ENCODE measurements at regions not wholly inside any gene's neighbourhood (a gene's known extent, or its start where the extent isn't known, plus 50 kb on each side); places are given as distances from the start of the nearest gene placed in this dataset.

DNA sequence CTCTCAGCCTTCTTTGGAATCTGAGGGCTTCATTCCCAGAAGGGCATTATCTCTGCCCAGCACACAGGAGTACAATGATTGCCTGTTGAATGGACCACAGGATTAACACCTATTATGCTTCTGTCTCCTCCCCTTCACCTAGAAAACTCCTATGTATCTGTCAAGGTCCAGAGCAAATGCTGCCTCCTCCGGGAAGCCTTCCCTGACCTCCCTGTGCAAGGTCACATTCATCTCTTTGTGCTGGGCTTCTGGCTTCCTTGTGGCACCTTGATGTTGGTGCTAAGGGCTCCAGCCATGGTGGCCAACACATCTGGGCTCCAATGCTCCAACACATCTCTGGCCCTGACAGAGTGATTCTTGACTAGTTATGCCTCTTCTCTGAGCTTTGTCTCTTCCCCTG is 49.9 kb upstream of the ATP2B2 start:
- no peak for DNase-seq

DNA sequence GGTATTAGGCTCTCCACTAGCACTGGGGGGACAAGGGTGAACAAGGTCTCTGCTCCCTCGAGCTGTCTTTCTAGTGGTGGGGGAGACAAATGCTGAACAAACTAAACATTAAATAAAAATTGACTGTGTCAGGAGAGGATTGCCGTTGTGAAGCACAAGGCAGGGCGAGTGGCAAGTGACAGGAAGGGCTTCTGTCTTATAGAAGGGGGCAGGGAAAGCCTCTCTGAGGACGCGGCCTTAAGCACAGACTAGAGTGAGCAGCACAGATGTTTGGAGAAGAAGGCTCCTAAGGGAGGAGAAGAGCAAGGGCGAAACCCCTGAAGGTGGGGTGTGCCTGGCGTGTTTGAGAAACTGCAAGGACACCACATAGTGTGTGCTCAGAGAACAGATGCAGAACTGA is 50.9 kb upstream of the ATP2B2 start:
- DNase-seq = peak; percentile 74

DNA sequence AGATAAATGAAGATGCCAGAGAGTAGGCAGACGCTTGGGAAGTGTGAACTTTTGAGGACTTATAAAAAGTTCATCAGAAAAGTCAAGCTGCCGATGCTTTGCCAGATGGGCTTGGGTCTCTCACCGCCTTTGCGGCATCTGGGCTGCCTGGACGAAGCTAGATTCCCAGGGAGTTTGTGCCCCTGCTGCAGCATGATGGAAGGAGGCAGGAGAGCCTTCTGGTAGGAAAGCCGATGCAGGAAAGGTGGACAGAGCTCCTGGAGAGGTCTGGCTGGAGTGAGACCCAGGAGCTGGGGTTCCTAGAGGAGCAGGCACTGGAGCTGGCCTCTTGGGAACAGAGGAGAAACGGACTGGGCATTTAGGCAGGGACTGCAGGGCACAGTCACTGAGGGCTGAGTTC is 51.9 kb upstream of the ATP2B2 start:
- peak; percentile 23 for DNase-seq

DNA sequence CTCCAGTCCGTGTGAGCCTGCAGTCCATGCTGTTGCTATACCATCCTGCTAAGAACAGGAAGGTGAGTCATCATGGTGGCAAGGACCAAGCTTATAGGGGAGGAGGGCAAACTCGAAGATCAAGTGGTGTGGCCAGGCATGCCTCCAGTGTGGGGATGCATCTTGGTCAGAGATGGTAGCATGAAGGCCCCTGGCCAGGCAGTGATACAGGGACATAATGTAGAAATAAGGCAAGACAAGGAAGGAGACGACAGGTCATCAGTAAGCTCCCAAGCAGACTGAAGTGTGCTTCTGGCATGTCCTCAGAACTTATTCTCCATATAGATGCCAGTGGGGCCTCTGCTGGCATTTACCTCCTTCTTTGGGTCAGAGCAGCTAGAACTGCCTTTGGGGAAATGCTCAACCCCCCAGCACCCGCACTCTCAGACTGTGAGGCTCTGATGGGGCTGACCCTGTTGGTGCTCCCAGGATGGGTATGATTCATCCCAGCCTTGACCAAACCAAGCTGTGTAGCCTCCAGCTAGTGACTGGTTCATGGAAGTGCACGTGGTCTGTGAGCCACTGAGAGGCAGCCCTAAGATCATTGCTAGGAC is 52.5 kb upstream of the ATP2B2 start:
- no peak for DNase-seq

DNA sequence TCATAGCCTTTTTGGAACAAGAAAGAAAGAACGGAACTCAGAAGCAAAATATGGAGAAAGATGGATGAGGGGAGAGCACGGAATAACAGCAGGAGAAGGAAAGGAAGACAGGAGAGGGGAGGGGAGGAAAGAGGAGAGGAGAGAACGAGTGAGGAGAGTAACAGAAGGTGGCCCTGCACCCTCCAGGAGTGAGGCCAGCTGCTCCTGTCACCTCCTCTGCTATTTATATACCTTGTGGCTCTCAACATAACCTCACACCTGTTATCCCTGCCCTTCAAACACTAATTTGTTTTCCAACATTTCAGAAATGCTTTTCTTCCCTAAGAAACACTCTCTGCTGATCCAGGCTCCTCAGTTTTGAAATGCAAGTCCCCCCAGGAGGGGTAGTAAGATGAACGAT is 53.4 kb upstream of the ATP2B2 start:
- peak; percentile 86 for DNase-seq

DNA sequence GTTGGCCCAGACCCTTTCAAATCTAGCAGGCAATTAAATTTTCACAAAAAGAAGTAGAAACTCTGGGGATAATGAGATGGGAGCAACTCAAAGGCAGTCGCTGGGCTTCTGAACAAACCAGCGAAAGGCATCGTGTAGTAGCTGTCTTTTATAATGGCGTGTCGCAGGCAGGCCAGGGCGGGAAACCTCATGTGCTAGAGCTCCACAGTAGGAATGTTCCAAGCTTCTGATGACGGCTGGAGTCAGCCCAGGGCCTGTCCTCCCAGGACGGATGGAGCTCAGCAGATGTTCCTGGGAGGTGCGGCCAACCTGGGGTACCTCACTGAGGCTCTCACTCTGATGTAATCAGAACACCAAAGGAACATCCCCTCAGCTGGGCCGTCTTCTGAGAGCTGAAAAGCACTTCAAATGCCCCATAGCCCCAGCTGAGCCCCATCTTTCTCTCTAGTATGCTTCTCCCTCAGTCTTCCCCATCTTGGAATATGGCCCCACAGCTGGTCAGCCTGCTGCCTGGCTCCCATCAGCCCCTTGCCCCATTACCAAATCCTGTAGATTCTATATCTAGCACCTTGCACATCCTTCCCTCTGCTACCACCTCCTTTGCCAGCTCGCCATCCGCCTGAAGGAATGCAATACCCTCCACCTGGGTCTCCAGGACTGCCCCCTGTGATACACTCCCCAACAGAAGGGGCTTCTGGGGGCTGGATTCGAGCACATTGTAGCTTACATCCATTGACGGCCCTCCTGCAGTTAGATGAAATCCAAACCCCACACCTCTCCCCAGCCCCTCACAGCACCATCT is 54.9 kb upstream of the ATP2B2 start:
- DNase-seq = no peak

DNA sequence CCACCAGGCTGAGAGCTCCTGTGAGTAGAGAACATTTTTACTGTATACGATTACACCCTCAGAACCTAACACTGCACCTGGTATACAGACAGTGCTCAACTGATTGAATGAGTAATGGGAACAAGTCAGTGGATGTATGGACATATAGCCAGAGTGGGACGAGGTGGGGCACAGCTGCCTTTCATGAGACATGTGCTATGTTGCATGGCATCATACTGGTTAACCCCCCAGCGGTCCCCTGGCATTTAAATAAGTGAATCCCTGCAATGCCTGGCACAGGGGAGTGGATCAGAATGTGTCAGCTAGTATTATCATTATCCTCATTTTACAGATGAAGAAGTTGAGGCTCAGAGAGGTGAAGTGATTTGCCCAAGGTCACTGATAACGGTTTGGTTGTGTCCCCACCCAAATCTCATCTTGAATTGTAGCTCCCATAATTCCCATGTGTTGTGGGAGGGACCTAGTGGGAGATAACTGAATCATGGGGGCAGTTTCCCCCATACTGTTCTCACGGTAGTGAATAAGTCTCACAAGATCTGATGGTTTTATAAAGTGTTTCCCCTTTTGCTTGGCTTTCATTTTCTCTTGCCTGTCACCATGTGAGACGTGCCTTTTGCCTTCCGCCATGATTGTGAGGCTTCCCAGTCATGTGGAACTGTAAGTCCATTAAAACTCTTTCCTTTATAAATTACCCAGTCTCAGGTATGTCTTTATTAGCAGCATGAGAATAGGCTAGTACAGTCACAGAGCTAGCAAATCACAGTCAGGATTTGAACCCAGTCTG is 56.0 kb upstream of the ATP2B2 start:
- no peak for DNase-seq

DNA sequence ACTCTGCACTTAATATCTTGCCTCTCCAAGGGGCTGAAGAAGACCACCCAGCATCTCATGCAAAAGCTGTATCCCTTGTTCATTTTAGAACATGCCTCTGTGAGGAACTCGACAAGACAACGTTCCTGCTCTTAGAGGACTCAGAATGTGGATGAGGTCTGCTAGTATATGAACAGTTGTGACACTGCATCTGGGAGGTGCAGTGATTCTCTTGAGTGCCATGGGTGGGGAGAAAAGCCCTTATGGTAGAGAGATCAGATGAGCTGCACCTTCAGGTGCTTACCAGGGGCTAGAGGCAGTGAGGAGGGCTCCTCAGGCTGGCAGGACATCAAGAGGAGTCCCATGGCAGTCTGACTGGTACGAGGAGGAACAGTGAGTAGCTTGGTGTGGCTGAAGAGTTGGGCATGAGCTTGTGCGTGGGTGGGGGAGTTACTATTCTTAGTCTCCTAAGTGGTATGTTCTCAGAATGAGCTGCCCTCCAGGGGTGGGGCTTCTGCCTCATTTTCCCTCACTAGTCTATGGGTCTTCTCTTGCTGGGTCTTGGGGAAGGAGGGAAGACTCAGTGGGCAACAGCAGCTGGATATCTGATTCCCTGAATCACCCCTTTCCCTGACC is 56.7 kb upstream of the ATP2B2 start:
- DNase-seq = no peak

DNA sequence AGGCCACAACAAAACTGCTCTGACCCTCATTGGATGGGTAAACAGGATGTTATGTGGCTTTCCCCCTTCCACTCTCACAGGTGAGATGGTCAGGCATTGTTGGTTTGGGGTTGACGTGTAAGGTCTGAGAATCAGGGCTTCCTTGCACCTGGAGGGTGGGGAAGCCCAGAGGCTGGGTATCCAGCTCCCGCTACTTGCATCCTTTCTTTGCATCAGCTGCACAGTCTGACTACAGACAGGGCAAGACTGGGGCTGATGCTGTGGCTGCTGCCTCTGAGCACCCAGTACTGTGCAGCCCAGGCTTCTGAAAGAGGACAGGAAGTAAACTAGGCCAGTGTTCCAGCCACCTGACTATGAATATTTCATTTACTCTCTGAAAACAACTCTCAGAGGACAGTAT is 58.0 kb upstream of the ATP2B2 start:
- DNase-seq = no peak

DNA sequence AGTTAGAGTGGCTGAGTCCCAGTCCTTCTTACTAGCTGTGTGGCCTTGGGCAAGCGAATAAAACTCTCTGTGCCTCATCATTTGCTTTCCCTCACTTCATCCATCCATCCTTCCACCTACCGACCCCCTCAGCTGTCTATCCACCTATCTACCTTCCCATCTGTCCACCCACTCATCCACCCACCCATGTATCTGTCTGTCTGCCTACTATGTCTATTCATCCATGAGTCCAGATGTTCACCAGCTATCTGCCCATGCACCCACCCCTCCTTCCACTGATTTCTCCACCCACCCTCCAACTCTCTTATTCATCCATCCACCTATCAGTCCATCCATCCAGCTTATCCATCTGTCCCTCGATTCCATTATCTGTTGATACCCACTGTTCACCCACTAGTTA is 60.4 kb upstream of the ATP2B2 start:
- no peak for DNase-seq

DNA sequence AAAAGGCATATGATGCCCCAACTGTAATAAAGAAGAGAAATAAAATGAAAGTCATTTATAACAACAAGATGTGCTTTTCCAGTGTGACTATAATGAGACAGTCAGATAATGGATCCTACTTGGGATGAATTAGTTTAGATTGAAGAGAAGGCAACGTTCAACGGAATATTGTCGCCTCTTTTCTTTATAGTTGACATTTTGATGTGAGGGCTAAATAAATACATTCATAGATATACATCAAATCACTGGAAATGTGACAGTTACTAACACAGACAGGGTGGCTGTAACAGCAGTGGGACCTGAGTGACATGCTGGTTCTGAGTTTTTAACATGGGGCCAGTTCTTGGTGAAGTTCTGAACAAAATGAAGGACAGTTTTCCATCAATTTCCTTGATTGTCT is 61.1 kb upstream of the ATP2B2 start:
- DNase-seq = no peak

DNA sequence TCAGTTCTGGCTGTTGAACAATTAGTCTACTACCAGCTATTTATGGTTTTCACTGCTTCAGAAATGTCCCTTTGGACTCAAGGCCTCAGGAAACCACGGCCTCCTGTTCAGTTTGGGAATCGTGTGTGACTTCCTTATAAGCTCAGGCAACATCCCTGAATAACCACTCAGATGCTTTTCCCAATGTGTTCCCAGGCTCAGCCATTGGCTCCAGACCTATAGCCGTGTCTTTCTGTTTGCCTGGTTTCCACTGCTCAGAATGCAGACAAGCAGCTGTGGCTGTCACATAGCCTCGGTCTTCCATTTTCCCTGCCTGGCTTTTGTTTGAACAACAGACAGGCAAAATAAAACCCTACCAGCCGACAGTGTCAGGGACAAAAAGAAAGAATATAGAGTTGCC is 63.2 kb upstream of the ATP2B2 start:
- no peak for DNase-seq

DNA sequence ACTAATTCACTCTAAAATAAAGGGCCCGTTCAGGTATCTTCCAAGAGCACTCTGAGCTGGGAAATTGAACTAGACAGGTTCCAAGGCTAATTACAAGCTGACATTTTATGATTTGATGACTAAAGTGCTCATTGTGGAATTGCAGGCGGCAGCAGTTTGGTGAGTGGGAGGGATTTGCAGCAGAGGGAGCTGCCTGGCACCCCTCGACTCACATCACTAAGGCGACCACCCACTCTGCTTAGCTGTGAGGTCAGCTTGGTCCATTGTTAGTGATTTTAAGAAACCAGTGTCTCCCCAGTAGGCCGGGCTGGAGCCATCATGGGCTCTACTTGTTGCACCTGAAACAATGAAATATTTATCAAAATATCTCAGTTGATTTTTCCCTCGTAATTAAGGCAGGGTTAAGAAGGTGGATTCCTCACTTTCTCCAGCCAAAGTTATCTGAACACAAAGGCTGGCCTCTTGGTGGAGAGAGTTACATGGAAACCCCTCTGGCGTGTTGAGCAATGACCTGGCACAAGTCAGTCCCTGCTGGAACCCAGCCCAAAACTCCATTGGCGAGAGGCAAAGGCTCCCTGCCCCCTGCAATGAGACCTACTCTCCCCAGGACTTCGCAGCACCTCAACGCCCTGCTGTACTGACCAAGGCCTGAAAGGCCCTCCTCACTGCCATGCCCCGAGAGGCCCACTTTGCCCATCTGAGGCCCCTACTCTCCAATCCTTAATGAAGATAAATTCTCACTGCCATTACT is 65.0 kb upstream of the ATP2B2 start:
- no peak for DNase-seq

DNA sequence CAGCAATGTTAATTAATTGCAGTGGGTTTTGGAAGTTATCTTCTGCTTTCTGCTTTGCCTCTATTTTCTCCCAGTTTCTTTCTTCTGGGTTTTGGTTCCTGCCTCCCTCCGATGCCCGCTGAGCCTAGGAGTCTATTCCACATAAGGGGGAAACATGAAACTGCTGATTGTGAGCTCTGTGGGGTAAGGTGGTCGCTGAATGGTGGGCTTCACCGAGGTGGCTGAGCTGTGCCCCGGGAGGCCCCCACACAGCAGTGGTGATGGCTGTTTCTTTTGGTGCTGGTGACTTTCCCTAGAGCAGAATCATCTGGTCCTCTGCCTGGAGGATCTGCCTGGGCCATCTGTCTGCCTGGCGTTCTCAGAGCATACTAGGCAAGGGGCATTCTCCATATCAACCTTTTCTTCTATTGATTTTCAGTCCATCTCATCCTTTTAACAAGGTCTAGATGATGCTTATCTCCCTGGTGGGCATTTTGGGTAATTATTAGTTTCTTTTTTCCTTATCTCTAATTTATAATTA is 68.8 kb upstream of the ATP2B2 start:
- DNase-seq = no peak

DNA sequence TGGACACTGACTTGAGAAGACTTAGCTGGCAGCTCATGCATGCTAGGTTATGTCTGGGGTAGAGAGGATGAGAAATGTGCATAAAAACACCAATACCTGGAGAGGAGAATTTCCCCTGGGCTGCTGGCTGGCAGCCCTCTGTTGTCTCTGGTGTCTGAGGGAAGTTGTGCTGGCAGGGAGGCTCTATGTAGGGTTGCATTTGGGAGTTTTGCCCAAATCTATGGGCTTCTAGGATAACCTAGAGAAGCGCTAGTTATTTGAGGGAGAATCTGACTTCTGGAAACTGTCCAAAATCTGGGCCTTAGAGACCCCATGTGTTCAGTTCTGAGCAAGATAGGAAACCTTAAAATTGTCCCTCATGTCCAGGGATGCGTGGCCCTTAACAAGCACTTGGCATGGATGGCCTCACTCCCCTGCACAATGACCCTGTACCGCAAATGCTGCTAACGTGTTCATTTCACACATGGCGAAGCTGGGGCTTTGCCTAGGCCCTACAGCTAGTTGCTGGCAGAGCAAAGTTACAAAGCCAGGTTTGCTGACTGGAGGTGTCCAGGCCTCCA is 70.3 kb upstream of the ATP2B2 start:
- DNase-seq = no peak

DNA sequence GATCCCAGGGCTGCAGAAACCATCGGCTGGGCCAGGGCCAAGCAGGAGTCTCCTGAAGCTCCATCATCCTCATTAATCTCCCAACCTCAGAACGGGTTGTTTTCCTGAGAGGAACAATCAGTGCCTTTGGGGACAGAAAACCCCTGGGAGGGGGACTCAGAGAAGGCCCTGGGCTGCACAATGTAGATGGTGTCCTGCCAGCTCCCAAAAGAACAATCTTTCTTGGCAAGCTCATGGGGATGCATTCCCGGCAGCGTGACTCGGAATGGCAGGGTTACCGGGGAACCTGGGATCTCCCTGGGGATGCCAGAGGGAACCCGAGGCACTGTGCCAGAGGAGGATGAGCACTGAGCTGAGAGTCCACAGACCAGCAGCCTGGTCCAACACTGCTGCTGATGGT is 72.1 kb upstream of the ATP2B2 start:
- no peak for DNase-seq

DNA sequence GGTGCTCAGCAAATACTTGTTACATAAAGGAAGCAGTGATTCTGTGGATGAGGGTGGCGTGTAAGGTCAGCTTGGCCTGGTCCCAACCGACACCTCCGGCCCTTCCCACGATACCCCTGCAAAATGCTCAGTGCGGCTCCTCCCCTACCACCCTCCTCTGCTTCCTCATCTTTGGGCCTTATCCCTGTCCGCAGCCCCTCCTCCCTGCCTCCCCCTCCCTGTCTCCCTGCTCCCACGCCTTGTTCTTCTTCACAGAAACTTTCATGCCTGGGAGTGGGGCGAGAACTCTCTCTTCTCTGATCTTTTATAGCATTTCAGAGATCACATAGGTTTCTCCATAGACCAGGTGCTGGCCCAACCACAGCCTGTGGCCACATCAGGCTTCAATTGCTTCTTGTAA is 75.0 kb upstream of the ATP2B2 start:
- DNase-seq = no peak

DNA sequence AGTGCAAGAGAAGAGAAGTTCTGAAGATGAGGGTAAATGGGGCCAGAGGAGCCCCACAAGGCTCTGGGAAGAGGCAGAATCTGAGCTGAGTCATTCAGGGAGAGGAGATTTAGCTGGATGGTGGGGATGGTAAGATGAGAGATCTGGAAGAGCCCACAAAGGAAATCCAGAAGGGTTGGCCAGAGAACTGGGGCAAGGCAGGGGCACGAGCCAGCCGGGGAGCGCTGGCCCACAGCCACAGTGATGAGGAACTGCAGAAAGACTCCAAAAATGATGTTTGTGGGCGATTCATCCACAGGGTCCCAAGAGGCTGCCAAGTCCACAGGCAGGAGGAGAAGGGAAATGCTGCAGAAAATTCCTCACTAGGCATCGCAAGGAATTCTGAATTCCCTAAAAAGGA is 75.9 kb upstream of the ATP2B2 start:
- no peak for DNase-seq

DNA sequence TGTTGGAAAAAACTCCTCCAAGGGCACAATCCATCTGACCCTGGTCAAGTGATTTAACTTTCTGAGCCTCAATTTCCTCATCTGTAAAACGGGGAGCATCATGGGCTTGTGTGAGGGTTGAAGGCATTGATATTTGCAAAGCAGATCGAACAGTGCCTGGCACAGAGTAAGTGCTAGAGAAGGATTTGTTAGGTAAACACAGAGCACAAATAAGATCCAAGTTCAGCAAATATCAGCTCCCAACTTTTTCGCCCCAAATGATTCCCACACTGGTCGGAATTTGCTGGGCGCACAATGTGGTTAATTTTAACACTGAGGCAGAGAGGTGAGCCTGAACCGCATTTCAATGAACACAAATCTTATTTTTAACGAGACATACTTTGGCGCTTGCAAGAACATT is 76.3 kb upstream of the ATP2B2 start:
- no peak for DNase-seq

DNA sequence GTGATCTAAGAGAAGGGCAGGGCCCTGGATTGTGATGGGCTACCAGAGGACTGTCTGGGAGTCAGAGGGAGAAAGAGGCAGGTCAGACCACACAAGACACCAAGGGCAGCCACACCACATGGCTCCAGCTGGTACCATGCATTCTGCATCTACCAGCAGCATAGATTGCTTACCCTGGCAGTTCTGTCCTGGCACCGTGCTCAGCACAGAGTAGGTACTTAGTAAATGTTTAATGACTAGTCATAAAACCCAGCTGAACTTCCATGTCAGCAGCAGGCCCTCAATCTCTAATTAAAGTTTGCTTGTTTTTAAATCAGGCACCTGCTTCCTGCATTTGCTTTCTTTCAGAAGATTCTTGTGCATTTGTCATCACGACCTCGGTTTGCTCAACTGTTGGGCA is 77.3 kb upstream of the ATP2B2 start:
- DNase-seq = no peak

DNA sequence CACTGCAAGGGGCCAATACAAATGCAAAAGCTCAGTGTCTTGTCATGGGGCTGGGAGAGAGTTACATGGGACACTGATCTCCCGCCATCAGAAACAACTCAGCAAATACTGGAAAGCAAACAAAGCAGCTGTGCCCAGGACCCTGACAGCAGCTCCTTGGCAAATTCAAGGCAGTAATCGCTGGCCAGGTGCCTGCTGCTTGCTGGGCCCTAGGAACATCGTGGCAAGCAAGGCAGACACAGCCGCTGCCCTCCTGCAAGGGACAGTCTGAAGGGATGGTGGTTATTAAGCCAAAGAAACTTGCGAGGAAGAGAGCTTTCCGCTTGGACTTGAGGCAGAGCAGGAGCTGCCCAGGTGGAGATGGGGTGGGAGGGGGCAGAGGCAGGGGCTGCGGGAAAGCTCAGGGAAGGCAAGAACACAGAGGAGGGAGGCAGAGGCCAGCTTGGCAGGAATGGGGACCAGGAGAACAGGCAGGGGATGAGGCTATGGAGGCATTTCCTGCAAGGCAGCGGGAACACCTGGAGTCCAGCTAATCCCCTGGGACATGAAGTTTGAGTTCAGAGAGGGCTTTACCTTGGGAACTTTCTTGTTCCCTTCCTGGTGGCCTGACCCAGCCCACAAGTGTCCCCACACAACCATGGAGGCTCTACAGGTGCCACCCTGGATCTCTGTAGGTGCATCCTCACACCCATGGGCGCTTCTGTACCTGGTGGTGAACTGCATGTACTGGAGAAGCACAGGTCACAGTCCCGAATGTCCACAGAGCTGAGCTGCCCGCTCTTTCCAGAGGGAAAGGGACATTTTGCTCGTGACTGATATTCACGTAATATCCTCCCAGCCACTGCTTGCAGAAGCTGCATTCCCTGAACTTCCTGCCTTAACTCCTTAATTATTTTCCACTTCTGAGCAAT is 78.7 kb upstream of the ATP2B2 start:
- DNase-seq = no peak

Data from NCI-H524 treated with DMSO at 0.1 percent for 48 hours (cell line).